WTC11 (cell line): ENCODE measurements at regions not wholly inside any gene's neighbourhood (a gene's known extent, or its start where the extent isn't known, plus 50 kb on each side); places are given as distances from the start of the nearest gene placed in this dataset.

ENCODE experiments used
- ATAC-seq: fragments of 200-7000 bp; cut with Tn5 transposase; 2 replicates; pipeline ENCODE4 v1.10.0; 2021; ENCODE audit warnings: mild to moderate bottlenecking, moderate library complexity
- CTCF ChIA-PET: fragments of 300-600 bp; sonication (Branson Sonifier 250); formaldehyde crosslinking; loops from one replicate; lab custom pipeline; 2021; ENCODE audit warnings: antibody characterized with exemption; lab: Charles Lee
- POLR2A ChIA-PET: fragments of 350-600 bp; sonication (Branson Sonifier 250); formaldehyde crosslinking; loops from one replicate; lab custom pipeline; 2021; ENCODE audit warnings: antibody characterized with exemption; lab: Charles Lee
- DNase-seq: peaks from one replicate; pipeline ENCODE4 v3.0.0; 2021; ENCODE audit warnings: low spot score
- H3K27ac Mint-ChIP-seq: 2 replicates; pipeline ENCODE4 v1.8.0; 2021; ENCODE audit warnings: mixed read lengths
- H3K27me3 Mint-ChIP-seq: 2 replicates; pipeline ENCODE4 v1.8.0; 2021; ENCODE audit warnings: low read depth, mild to moderate bottlenecking, moderate library complexity, mixed read lengths
- H3K36me3 Mint-ChIP-seq: 2 replicates; pipeline ENCODE4 v1.8.0; 2021; ENCODE audit warnings: mixed read lengths
- H3K4me1 Mint-ChIP-seq: 2 replicates; pipeline ENCODE4 v1.8.0; 2022; ENCODE audit warnings: mixed read lengths
- H3K4me3 Mint-ChIP-seq: 2 replicates; pipeline ENCODE4 v1.8.0; 2021; ENCODE audit warnings: mild to moderate bottlenecking, moderate library complexity, mixed read lengths
- H3K9me3 Mint-ChIP-seq: 2 replicates; pipeline ENCODE4 v1.8.0; 2021; ENCODE audit warnings: mixed read lengths
- ATF1 ChIP-seq: sonication (generic); formaldehyde crosslinking; IDR thresholded peaks from 2 replicates; pipeline ENCODE4 v1.8.1; 2023; ENCODE audit warnings: mild to moderate bottlenecking, moderate library complexity, missing genetic modification reagents
- EMX1 ChIP-seq: fragments of 250-450 bp; sonication (Bioruptor Pico); IDR thresholded peaks from 2 replicates; pipeline ENCODE4 v1.8.0; 2021; ENCODE audit warnings: mild to moderate bottlenecking
- FOXP1 ChIP-seq: sonication (generic); formaldehyde crosslinking; IDR thresholded peaks from 2 replicates; pipeline ENCODE4 v1.8.0; 2022; ENCODE audit warnings: missing genetic modification reagents, mild to moderate bottlenecking, moderate library complexity, borderline replicate concordance
- GTF2I ChIP-seq: fragments of 250-450 bp; sonication (Bioruptor Pico); conservative IDR thresholded peaks from 2 replicates; pipeline ENCODE4 v1.4.0; 2021; ENCODE audit warnings: mild to moderate bottlenecking
- JAZF1 ChIP-seq: fragments of 250-450 bp; sonication (Bioruptor Pico); IDR thresholded peaks from 2 replicates; pipeline ENCODE4 v1.9.0; 2021; ENCODE audit warnings: moderate library complexity, mild to moderate bottlenecking, inconsistent platforms
- JUN ChIP-seq: sonication (generic); formaldehyde crosslinking; IDR thresholded peaks from 2 replicates; pipeline ENCODE4 v1.8.0; 2023; ENCODE audit warnings: mild to moderate bottlenecking, missing genetic modification reagents
- NFYB ChIP-seq: sonication (generic); formaldehyde crosslinking; conservative IDR thresholded peaks from 2 replicates; pipeline ENCODE4 v1.8.0; 2022; ENCODE audit warnings: low read depth, missing genetic modification reagents
- OVOL2 ChIP-seq: fragments of 250-450 bp; sonication (Bioruptor Pico); IDR thresholded peaks from 2 replicates; pipeline ENCODE4 v1.9.0; 2021; ENCODE audit warnings: mild to moderate bottlenecking, borderline replicate concordance
- RELA ChIP-seq: sonication (generic); formaldehyde crosslinking; IDR thresholded peaks from 2 replicates; pipeline ENCODE4 v1.8.1; 2022; ENCODE audit warnings: missing genetic modification reagents, mild to moderate bottlenecking, borderline replicate concordance
- TP53 ChIP-seq: sonication (generic); formaldehyde crosslinking; IDR thresholded peaks from 2 replicates; pipeline ENCODE4 v1.8.1; 2023; ENCODE audit warnings: mild to moderate bottlenecking, missing genetic modification reagents
- ZNF121 ChIP-seq: sonication (generic); formaldehyde crosslinking; IDR thresholded peaks from 2 replicates; pipeline ENCODE4 v1.8.0; 2023; ENCODE audit warnings: missing genetic modification reagents
- ZNF423 ChIP-seq: fragments of 250-450 bp; sonication (Bioruptor Pico); IDR thresholded peaks from 2 replicates; pipeline ENCODE4 v2.1.2; 2022; ENCODE audit warnings: mild to moderate bottlenecking, moderate library complexity
- TF ChIP-seq, protein P1 (sequence below): sonication (generic); formaldehyde crosslinking; IDR thresholded peaks from 2 replicates; pipeline ENCODE4 v1.8.1; 2022; ENCODE audit warnings: missing genetic modification reagents, borderline replicate concordance
- TF ChIP-seq, protein P2 (sequence below): sonication (generic); formaldehyde crosslinking; IDR thresholded peaks from 2 replicates; pipeline ENCODE4 v1.8.1; 2023; ENCODE audit warnings: mild to moderate bottlenecking, moderate library complexity, missing genetic modification reagents
- TF ChIP-seq, protein P3 (sequence below): sonication (generic); formaldehyde crosslinking; IDR thresholded peaks from 2 replicates; pipeline ENCODE4 v1.8.1; 2023; ENCODE audit warnings: mild to moderate bottlenecking, missing genetic modification reagents, moderate library complexity
- TF ChIP-seq, protein P4 (sequence below): fragments of 200-600 bp; IDR thresholded peaks from 2 replicates; pipeline ENCODE4 v1.8.0; 2022; ENCODE audit warnings: antibody characterized with exemption
- TF ChIP-seq, protein P5 (sequence below): sonication (generic); formaldehyde crosslinking; IDR thresholded peaks from 2 replicates; pipeline ENCODE4 v1.8.1; 2023; ENCODE audit warnings: mild to moderate bottlenecking, missing genetic modification reagents
- TF ChIP-seq, protein P6 (sequence below): sonication (generic); formaldehyde crosslinking; IDR thresholded peaks from 2 replicates; pipeline ENCODE4 v1.8.1; 2022; ENCODE audit warnings: low read depth, mild to moderate bottlenecking, moderate library complexity, missing genetic modification reagents, borderline replicate concordance
- TF ChIP-seq, protein P7 (sequence below): sonication (generic); formaldehyde crosslinking; IDR thresholded peaks from 2 replicates; pipeline ENCODE4 v1.8.0; 2022; ENCODE audit warnings: mild to moderate bottlenecking, missing genetic modification reagents

DNA sequence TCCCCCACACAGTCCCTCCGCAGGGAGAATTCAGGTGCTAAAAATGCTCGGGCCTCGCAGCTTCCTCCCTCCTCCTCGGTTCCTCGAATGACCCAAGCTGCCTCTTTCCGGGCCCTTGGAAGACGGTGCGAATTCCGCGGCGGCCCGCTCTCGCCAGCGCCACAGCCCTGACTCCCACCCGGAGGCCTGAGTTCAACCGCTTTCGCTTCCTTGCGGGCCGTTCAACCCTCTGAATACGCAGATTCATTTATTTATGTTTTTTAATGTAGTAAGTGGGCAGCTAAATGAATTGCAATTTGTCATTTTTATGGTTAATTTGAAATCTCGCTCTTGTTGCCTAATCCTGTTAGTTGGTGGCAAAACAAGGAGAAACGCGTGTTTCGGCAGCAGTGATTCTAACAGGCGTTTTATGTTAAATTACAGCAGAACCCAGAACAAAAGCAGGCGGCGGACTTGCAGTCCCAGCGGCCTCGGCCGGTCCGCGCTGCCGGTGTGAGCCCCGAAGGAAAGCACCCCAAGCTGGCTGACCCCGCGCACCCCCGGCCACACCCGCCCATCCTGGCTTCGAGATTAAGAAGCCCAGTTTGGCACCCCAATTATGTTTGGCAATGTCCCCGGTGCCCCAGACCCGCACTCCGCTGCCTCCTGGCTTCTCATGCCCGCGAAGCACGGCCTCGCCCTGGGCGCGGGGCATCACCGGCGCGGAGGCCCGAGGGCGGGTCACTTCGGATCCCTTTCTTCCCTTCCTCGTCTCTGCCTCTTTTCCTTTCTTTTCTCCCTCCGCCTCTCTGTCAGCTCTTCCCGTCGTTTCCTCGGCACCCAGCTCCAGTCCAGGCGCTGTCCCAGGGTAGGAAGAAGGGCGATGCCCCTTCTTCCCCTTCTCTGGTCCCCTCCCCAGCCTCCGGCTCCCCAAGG, 75.9 kb downstream of the INSIG1 start:
- no peak for TF ChIP-seq ATF1 (CRISPR knock-in tag)
- TF ChIP-seq, protein P1, sequence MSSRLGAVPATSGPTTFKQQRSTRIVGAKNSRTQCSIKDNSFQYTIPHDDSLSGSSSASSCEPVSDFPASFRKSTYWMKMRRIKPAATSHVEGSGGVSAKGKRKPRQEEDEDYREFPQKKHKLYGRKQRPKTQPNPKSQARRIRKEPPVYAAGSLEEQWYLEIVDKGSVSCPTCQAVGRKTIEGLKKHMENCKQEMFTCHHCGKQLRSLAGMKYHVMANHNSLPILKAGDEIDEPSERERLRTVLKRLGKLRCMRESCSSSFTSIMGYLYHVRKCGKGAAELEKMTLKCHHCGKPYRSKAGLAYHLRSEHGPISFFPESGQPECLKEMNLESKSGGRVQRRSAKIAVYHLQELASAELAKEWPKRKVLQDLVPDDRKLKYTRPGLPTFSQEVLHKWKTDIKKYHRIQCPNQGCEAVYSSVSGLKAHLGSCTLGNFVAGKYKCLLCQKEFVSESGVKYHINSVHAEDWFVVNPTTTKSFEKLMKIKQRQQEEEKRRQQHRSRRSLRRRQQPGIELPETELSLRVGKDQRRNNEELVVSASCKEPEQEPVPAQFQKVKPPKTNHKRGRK (CRISPR knock-in tag): no peak
- no peak for TF ChIP-seq JAZF1
- TF ChIP-seq EMX1 (CRISPR knock-in tag): no peak
- TF ChIP-seq, protein P2, sequence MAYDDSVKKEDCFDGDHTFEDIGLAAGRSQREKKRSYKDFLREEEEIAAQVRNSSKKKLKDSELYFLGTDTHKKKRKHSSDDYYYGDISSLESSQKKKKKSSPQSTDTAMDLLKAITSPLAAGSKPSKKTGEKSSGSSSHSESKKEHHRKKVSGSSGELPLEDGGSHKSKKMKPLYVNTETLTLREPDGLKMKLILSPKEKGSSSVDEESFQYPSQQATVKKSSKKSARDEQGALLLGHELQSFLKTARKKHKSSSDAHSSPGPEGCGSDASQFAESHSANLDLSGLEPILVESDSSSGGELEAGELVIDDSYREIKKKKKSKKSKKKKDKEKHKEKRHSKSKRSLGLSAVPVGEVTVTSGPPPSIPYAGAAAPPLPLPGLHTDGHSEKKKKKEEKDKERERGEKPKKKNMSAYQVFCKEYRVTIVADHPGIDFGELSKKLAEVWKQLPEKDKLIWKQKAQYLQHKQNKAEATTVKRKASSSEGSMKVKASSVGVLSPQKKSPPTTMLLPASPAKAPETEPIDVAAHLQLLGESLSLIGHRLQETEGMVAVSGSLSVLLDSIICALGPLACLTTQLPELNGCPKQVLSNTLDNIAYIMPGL (CRISPR knock-in tag): no peak
- TF ChIP-seq, protein P3, sequence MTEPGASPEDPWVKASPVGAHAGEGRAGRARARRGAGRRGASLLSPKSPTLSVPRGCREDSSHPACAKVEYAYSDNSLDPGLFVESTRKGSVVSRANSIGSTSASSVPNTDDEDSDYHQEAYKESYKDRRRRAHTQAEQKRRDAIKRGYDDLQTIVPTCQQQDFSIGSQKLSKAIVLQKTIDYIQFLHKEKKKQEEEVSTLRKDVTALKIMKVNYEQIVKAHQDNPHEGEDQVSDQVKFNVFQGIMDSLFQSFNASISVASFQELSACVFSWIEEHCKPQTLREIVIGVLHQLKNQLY: no peak
- TF ChIP-seq FOXP1 (CRISPR knock-in tag): no peak
- TF ChIP-seq ZNF121 (CRISPR knock-in tag): no peak
- TF ChIP-seq, protein P4, sequence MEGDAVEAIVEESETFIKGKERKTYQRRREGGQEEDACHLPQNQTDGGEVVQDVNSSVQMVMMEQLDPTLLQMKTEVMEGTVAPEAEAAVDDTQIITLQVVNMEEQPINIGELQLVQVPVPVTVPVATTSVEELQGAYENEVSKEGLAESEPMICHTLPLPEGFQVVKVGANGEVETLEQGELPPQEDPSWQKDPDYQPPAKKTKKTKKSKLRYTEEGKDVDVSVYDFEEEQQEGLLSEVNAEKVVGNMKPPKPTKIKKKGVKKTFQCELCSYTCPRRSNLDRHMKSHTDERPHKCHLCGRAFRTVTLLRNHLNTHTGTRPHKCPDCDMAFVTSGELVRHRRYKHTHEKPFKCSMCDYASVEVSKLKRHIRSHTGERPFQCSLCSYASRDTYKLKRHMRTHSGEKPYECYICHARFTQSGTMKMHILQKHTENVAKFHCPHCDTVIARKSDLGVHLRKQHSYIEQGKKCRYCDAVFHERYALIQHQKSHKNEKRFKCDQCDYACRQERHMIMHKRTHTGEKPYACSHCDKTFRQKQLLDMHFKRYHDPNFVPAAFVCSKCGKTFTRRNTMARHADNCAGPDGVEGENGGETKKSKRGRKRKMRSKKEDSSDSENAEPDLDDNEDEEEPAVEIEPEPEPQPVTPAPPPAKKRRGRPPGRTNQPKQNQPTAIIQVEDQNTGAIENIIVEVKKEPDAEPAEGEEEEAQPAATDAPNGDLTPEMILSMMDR: no peak
- TF ChIP-seq, protein P5, sequence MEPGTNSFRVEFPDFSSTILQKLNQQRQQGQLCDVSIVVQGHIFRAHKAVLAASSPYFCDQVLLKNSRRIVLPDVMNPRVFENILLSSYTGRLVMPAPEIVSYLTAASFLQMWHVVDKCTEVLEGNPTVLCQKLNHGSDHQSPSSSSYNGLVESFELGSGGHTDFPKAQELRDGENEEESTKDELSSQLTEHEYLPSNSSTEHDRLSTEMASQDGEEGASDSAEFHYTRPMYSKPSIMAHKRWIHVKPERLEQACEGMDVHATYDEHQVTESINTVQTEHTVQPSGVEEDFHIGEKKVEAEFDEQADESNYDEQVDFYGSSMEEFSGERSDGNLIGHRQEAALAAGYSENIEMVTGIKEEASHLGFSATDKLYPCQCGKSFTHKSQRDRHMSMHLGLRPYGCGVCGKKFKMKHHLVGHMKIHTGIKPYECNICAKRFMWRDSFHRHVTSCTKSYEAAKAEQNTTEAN: no peak
- POLR2A ChIA-PET: no interaction called here
- DNase-seq: peak; percentile 51

DNA sequence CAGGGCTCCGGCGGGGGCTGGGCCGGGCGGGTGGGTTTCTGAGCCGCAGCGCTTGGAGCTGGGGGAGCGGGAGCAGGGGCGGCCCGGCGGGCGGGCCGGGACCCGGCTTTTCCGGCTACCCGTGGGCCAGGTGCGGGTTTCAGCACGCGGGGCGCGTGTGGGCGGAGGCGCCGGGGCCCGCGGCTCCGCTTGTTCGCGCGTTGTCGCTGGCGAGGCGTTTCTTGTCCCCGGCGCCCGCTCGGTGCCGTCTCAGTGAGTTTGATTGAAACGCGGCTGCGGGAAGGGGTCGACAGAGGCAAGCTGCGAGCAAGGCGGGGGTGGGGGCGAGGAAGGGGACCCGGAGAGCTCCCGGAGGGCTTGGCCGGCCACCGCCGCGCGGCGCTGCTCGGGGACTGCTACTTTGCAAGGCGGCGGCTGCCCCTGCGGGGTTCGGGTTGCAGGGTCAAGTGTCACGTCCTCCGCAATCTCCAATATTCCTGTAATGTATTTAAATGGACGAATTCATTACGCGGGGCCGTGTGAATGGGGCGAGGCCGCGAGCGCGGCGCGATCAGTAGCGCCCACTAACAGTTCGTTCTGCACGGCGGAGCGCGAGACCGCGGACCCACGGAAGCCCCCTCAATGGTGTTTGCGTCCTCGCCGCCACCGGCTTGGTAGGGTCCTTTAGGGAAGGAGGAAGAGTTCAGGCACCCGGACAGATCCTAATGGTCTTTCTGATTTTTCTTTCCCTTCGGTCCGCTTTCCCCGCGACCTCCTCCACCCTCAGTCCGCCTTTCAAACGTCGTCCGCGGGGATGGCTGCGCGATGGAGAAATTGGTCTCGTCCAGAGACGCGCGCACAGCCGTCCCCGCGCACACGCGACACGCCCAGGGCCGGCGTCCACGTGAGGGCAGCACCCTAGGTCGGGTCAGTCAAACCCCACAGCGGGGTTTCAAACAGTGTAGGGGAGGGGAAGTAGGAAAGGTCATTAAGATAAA, 76.9 kb downstream of the INSIG1 start:
- H3K36me3 Mint-ChIP-seq: peaks cover 5% of the 10 kb centered on the region
- ATAC-seq: no peak
- POLR2A ChIA-PET: no interaction called here
- TF ChIP-seq, protein P1 (CRISPR knock-in tag): no peak
- TF ChIP-seq JUN (CRISPR knock-in tag) (no peak), ZNF423 (CRISPR knock-in tag) (no peak), TP53 (CRISPR knock-in tag) (no peak), GTF2I (CRISPR knock-in tag) (no peak), NFYB (no peak), OVOL2 (CRISPR knock-in tag) (no peak), JAZF1 (no peak), RELA (CRISPR knock-in tag) (no peak)
- TF ChIP-seq, protein P6, sequence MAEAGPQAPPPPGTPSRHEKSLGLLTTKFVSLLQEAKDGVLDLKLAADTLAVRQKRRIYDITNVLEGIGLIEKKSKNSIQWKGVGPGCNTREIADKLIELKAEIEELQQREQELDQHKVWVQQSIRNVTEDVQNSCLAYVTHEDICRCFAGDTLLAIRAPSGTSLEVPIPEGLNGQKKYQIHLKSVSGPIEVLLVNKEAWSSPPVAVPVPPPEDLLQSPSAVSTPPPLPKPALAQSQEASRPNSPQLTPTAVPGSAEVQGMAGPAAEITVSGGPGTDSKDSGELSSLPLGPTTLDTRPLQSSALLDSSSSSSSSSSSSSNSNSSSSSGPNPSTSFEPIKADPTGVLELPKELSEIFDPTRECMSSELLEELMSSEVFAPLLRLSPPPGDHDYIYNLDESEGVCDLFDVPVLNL (CRISPR knock-in tag): no peak
- TF ChIP-seq, protein P7, sequence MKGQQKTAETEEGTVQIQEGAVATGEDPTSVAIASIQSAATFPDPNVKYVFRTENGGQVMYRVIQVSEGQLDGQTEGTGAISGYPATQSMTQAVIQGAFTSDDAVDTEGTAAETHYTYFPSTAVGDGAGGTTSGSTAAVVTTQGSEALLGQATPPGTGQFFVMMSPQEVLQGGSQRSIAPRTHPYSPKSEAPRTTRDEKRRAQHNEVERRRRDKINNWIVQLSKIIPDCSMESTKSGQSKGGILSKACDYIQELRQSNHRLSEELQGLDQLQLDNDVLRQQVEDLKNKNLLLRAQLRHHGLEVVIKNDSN: no peak

More for the DNA sequence above, 75.9 kb downstream of the INSIG1 start:
- CTCF ChIA-PET: interaction anchor here (0.6 to 2.7 kb wide), 4 partner anchors 17 to 460 kb away, joined by 3 to 10 read pairs (median 3); no protein-coding TSS in a partner anchor
- Mint-ChIP-seq H3K27ac (no peak overlapping the region), H3K4me1 (peaks cover 31% of the 10 kb centered on the region), H3K27me3 (peaks cover 100% of the 10 kb centered on the region), H3K4me3 (peak overlapping the region; percentile 62), H3K36me3 (peaks cover 7% of the 10 kb centered on the region), H3K9me3 (0 out of 2 replicates have a peak, but pooled peaks cover 3% of the 10 kb centered on the region)
- ATAC-seq: no peak; the same call in 1 of the 2 replicates

More for the DNA sequence above, 76.9 kb downstream of the INSIG1 start:
- DNase-seq: no peak
- CTCF ChIA-PET: interaction anchor here (1.6 kb wide), 1 partner anchor 75 kb away, joined by 5 read pairs; no protein-coding TSS in a partner anchor
- Mint-ChIP-seq H3K4me3 (peak overlapping the region; percentile 58), H3K9me3 (no peaks in the 10 kb centered on the region), H3K4me1 (peaks cover 36% of the 10 kb centered on the region), H3K27me3 (peaks cover 100% of the 10 kb centered on the region), H3K27ac (no peak overlapping the region)
